HCT116 (cell line): ENCODE measurements at regions not wholly inside any gene's neighbourhood (a gene's known extent, or its start where the extent isn't known, plus 50 kb on each side); places are given as distances from the start of the nearest gene placed in this dataset.

Source experiments
- EZH2 ChIP-seq: fragments of 200-600 bp; sonication (generic); IDR thresholded peaks from 2 replicates; pipeline ENCODE4 v1.6.1; 2017; ENCODE audit warnings: antibody characterized with exemption, mixed run types
- POLR2A ChIP-seq: IDR thresholded peaks from 2 replicates; pipeline ENCODE4 v1.7.0; 2011; ENCODE audit warnings: borderline replicate concordance; ENCODE audit not compliant: insufficient read depth, insufficient read length; ENCODE audit errors: extremely low read depth
- TF ChIP-seq, protein P1 (sequence below), 3 experiments: fragments of 200-600 bp in 1 of 3; sonication (generic) in 1 of 3; IDR thresholded peaks in 2 of 3; conservative IDR thresholded peaks in 1 of 3; 2 replicates each; pipeline ENCODE4 v1.5.1; 2012 to 2017; ENCODE audit warnings: low read depth in 2 of 3, low read length in 2 of 3, antibody characterized with exemption in 1 of 3, borderline replicate concordance in 1 of 3, control low read depth in 1 of 3, mild to moderate bottlenecking in 1 of 3, mixed read lengths in 1 of 3, mixed run types in 1 of 3, moderate library complexity in 1 of 3; ENCODE audit not compliant: insufficient read depth in 1 of 3

GRCh38 chr20:7410150-7410549, 530.1 kb downstream of the HAO1 start:
- no peak for TF ChIP-seq POLR2A
- no peak for TF ChIP-seq EZH2
- TF ChIP-seq, protein P1, sequence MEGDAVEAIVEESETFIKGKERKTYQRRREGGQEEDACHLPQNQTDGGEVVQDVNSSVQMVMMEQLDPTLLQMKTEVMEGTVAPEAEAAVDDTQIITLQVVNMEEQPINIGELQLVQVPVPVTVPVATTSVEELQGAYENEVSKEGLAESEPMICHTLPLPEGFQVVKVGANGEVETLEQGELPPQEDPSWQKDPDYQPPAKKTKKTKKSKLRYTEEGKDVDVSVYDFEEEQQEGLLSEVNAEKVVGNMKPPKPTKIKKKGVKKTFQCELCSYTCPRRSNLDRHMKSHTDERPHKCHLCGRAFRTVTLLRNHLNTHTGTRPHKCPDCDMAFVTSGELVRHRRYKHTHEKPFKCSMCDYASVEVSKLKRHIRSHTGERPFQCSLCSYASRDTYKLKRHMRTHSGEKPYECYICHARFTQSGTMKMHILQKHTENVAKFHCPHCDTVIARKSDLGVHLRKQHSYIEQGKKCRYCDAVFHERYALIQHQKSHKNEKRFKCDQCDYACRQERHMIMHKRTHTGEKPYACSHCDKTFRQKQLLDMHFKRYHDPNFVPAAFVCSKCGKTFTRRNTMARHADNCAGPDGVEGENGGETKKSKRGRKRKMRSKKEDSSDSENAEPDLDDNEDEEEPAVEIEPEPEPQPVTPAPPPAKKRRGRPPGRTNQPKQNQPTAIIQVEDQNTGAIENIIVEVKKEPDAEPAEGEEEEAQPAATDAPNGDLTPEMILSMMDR (IDR thresholded peaks at IDR 0.05 in 2 of 3, conservative IDR thresholded peaks at IDR 0.05 in 1 of 3; ENCODE audit: borderline replicate concordance in 1 of 3, insufficient read depth in 1 of 3, low read depth in 2 of 3, low read length in 2 of 3), result no peak
